CD4-positive, alpha-beta memory T cell (primary cell): ENCODE measurements at regions not wholly inside any gene's neighbourhood (a gene's known extent, or its start where the extent isn't known, plus 50 kb on each side); places are given as distances from the start of the nearest gene placed in this dataset.

Experiments used
- CTCF ChIA-PET: fragments of 350-600 bp; sonication (Branson Sonifier 250); formaldehyde crosslinking; loops from one replicate; lab custom pipeline; 2021; ENCODE audit warnings: inconsistent platforms; ENCODE audit not compliant: partially characterized antibody; lab: Charles Lee
- POLR2A ChIA-PET: fragments of 350-600 bp; sonication (Branson Sonifier 250); formaldehyde crosslinking; loops from one replicate; lab custom pipeline; 2021; ENCODE audit not compliant: partially characterized antibody; lab: Charles Lee
- DNase-seq, 5 donors: peaks; one replicate each; pipeline versions ENCODE4 v3.0.0 to v3.0.0-alpha.2; 2020 to 2022; ENCODE audit warnings: mixed read lengths in 1 of 5
- H3K27ac ChIP-seq: one replicate; pipeline ENCODE4 v1.7.0; 2013; ENCODE audit warnings: low read depth, low read length
- H3K27me3 ChIP-seq: 2 replicates; pipeline ENCODE4 v1.7.0; 2013; ENCODE audit warnings: mild to moderate bottlenecking, low read length, moderate library complexity; ENCODE audit not compliant: insufficient read depth
- H3K36me3 ChIP-seq: 2 replicates; pipeline ENCODE4 v1.7.0; 2013; ENCODE audit warnings: mild to moderate bottlenecking, low read length, moderate library complexity; ENCODE audit not compliant: insufficient read depth
- H3K4me1 ChIP-seq: 2 replicates; pipeline ENCODE4 v1.7.0; 2013; ENCODE audit warnings: mild to moderate bottlenecking, low read length, moderate library complexity; ENCODE audit not compliant: insufficient read depth
- H3K4me3 ChIP-seq, 2 donors: one replicate each; pipeline ENCODE4 v1.7.0; 2013; ENCODE audit warnings: low read length in 2 of 2, mild to moderate bottlenecking in 1 of 2
- H3K9me3 ChIP-seq, 2 donors: one replicate each; pipeline ENCODE4 v1.7.0; 2013; ENCODE audit warnings: low read length in 2 of 2, control low read depth in 1 of 2; ENCODE audit not compliant: control insufficient read depth in 1 of 2
- H3K27ac Mint-ChIP-seq, 7 donors: one replicate each; pipeline ENCODE4 v1.8.0; 2020 to 2021; ENCODE audit warnings: mixed read lengths in 7 of 7, mild to moderate bottlenecking in 6 of 7, inconsistent platforms in 3 of 7, moderate library complexity in 3 of 7
- H3K27me3 Mint-ChIP-seq, 2 donors: one replicate each; pipeline ENCODE4 v1.8.0; 2020 to 2021; ENCODE audit warnings: mixed read lengths in 2 of 2
- H3K36me3 Mint-ChIP-seq, 2 donors: one replicate each; pipeline ENCODE4 v1.8.0; 2020 to 2021; ENCODE audit warnings: mixed read lengths in 2 of 2, inconsistent platforms in 1 of 2, mild to moderate bottlenecking in 1 of 2
- H3K4me1 Mint-ChIP-seq, 4 donors: one replicate each; pipeline ENCODE4 v1.8.0; 2020 to 2021; ENCODE audit warnings: mixed read lengths in 4 of 4, mild to moderate bottlenecking in 1 of 4
- H3K4me3 Mint-ChIP-seq, 8 donors: one replicate each; pipeline ENCODE4 v1.8.0; 2020 to 2021; ENCODE audit warnings: mixed read lengths in 8 of 8, mild to moderate bottlenecking in 7 of 8, moderate library complexity in 6 of 8, inconsistent platforms in 3 of 8
- H3K9me3 Mint-ChIP-seq, 8 donors: one replicate each; pipeline ENCODE4 v1.8.0; 2020 to 2021; ENCODE audit warnings: mixed read lengths in 8 of 8, mild to moderate bottlenecking in 5 of 8, inconsistent platforms in 3 of 8, moderate library complexity in 1 of 8
- intact Hi-C: fragments of 100-400 bp; cut with micrococcal nuclease; formaldehyde crosslinking; loops from one replicate; pipeline ENCODE4 v1.15.1; 2023

- Mint-ChIP-seq H3K4me1 (no peaks in the 10 kb centered on the region), H3K36me3 (no peaks in the 10 kb centered on the region), H3K9me3 (peaks cover 0 to 11% (median 3%) of the 10 kb centered on the region in 8 donors), H3K27ac (no peak overlapping the region), H3K27me3 (no peaks in the 10 kb centered on the region), H3K4me3 (no peak overlapping the region)
- DNase-seq, result no peak
- H3K27ac ChIP-seq, result no peak overlapping the region
- no peak overlapping the region for H3K4me3 ChIP-seq
- CTCF ChIA-PET, result no interaction called here
- POLR2A ChIA-PET, result no interaction called here
- H3K27me3 ChIP-seq, result no peaks in the 10 kb centered on the region
- H3K4me1 ChIP-seq, result no peaks in the 10 kb centered on the region
- H3K9me3 ChIP-seq, result no peaks in the 10 kb centered on the region
- intact Hi-C loops, result no loop called here
- no peaks in the 10 kb centered on the region for H3K36me3 ChIP-seq
These were observed 221.0 kb upstream of the NWD2 start for GRCh38 chr4:37023504-37023903.

- no peaks in the 10 kb centered on the region for H3K9me3 ChIP-seq
- Mint-ChIP-seq H3K9me3 (peaks cover 0 to 11% (median 2%) of the 10 kb centered on the region in 8 donors), H3K27me3 (no peaks in the 10 kb centered on the region), H3K4me1 (no peaks in the 10 kb centered on the region), H3K4me3 (no peak overlapping the region), H3K36me3 (no peaks in the 10 kb centered on the region), H3K27ac (no peak overlapping the region)
- no peaks in the 10 kb centered on the region for H3K36me3 ChIP-seq
- ChIA-PET CTCF (no interaction called here), POLR2A (no interaction called here)
- H3K4me3 ChIP-seq, result no peak overlapping the region
- no peak for DNase-seq
- H3K4me1 ChIP-seq, result no peaks in the 10 kb centered on the region
- no peak overlapping the region for H3K27ac ChIP-seq
- H3K27me3 ChIP-seq, result no peaks in the 10 kb centered on the region
- intact Hi-C loops, result no loop called here
These were observed 220.5 kb upstream of the NWD2 start for GRCh38 chr4:37023996-37024395.

GRCh38 chr4:37040816-37041215 is 203.7 kb upstream of the NWD2 start:
- Histone ChIP-seq H3K9me3 (no peaks in the 10 kb centered on the region), H3K4me3 (no peak overlapping the region), H3K36me3 (no peaks in the 10 kb centered on the region), H3K4me1 (no peaks in the 10 kb centered on the region), H3K27ac (no peak overlapping the region), H3K27me3 (no peaks in the 10 kb centered on the region)
- DNase-seq, result no peak
- Mint-ChIP-seq H3K27ac (no peak overlapping the region), H3K9me3 (peaks cover 0 to 5% (median 1%) of the 10 kb centered on the region in 8 donors), H3K4me1 (no peaks in the 10 kb centered on the region), H3K27me3 (no peaks in the 10 kb centered on the region), H3K4me3 (no peak overlapping the region), H3K36me3 (no peaks in the 10 kb centered on the region)
- ChIA-PET CTCF (no interaction called here), POLR2A (no interaction called here)
- intact Hi-C loops, result no loop called here

GRCh38 chr4:37043342-37043741 is 201.2 kb upstream of the NWD2 start:
- intact Hi-C loops, result no loop called here
- H3K4me1 Mint-ChIP-seq, result no peaks in the 10 kb centered on the region

GRCh38 chr4:37051111-37051510 is 193.4 kb upstream of the NWD2 start:
- Histone ChIP-seq H3K9me3 (no peaks in the 10 kb centered on the region), H3K27me3 (no peaks in the 10 kb centered on the region), H3K4me3 (no peak overlapping the region), H3K4me1 (no peaks in the 10 kb centered on the region), H3K27ac (no peak overlapping the region), H3K36me3 (no peaks in the 10 kb centered on the region)
- no peaks in the 10 kb centered on the region for H3K36me3 Mint-ChIP-seq
- DNase-seq, result no peak
- intact Hi-C loops, result no loop called here
- H3K4me1 Mint-ChIP-seq, result no peaks in the 10 kb centered on the region
- ChIA-PET POLR2A (no interaction called here), CTCF (no interaction called here)
- H3K4me3 Mint-ChIP-seq, result no peak overlapping the region
- H3K27ac Mint-ChIP-seq, result no peak overlapping the region
- H3K27me3 Mint-ChIP-seq, result no peaks in the 10 kb centered on the region
- H3K9me3 Mint-ChIP-seq, result peaks cover 0 to 5% (median 0%) of the 10 kb centered on the region in 8 donors

More at GRCh38 chr4:37043342-37043741, 201.2 kb upstream of the NWD2 start:
- Mint-ChIP-seq H3K4me3 (no peak overlapping the region), H3K9me3 (peaks cover 0 to 5% (median 0%) of the 10 kb centered on the region in 8 donors), H3K36me3 (no peaks in the 10 kb centered on the region), H3K27ac (no peak overlapping the region), H3K27me3 (no peaks in the 10 kb centered on the region)
- no peak overlapping the region for H3K4me3 ChIP-seq
- ChIA-PET POLR2A (no interaction called here), CTCF (no interaction called here)
- H3K36me3 ChIP-seq, result no peaks in the 10 kb centered on the region
- H3K4me1 ChIP-seq, result no peaks in the 10 kb centered on the region
- H3K9me3 ChIP-seq, result no peaks in the 10 kb centered on the region
- DNase-seq, result no peak
- H3K27ac ChIP-seq, result no peak overlapping the region
- no peaks in the 10 kb centered on the region for H3K27me3 ChIP-seq

- Mint-ChIP-seq H3K4me1 (no peaks in the 10 kb centered on the region), H3K36me3 (no peaks in the 10 kb centered on the region), H3K27me3 (no peaks in the 10 kb centered on the region), H3K27ac (no peak overlapping the region), H3K9me3 (peaks cover 0 to 5% (median 0%) of the 10 kb centered on the region in 8 donors), H3K4me3 (no peak overlapping the region)
- Histone ChIP-seq H3K4me3 (no peak overlapping the region), H3K27me3 (no peaks in the 10 kb centered on the region), H3K36me3 (no peaks in the 10 kb centered on the region), H3K4me1 (no peaks in the 10 kb centered on the region), H3K27ac (no peak overlapping the region), H3K9me3 (no peaks in the 10 kb centered on the region)
- POLR2A ChIA-PET, result no interaction called here
- intact Hi-C loops, result no loop called here
- CTCF ChIA-PET, result interaction anchor here (1.2 kb wide), 1 partner anchor 17 kb away, joined by 3 read pairs; no protein-coding TSS in a partner anchor
- DNase-seq, result no peak
These were observed 192.7 kb upstream of the NWD2 start for GRCh38 chr4:37051866-37052265.

GRCh38 chr4:37054531-37055077 is 189.9 kb upstream of the NWD2 start:
- Histone ChIP-seq H3K27me3 (no peaks in the 10 kb centered on the region), H3K27ac (no peak overlapping the region), H3K4me3 (no peak overlapping the region), H3K36me3 (no peaks in the 10 kb centered on the region), H3K4me1 (no peaks in the 10 kb centered on the region), H3K9me3 (no peaks in the 10 kb centered on the region)
- Mint-ChIP-seq H3K4me3 (no peak overlapping the region), H3K36me3 (no peaks in the 10 kb centered on the region), H3K27ac (no peak overlapping the region), H3K9me3 (peaks cover 0 to 5% (median 0%) of the 10 kb centered on the region in 8 donors), H3K4me1 (no peaks in the 10 kb centered on the region), H3K27me3 (no peaks in the 10 kb centered on the region)
- ChIA-PET CTCF (no interaction called here), POLR2A (no interaction called here)
- DNase-seq, result no peak
- intact Hi-C loops, result no loop called here

- no peak overlapping the region for H3K27ac Mint-ChIP-seq
- POLR2A ChIA-PET, result no interaction called here
- H3K9me3 Mint-ChIP-seq, result peaks cover 0 to 5% (median 0%) of the 10 kb centered on the region in 8 donors
- no peaks in the 10 kb centered on the region for H3K36me3 ChIP-seq
- no peaks in the 10 kb centered on the region for H3K27me3 ChIP-seq
- CTCF ChIA-PET, result no interaction called here
- no peak overlapping the region for H3K4me3 ChIP-seq
- no peaks in the 10 kb centered on the region for H3K27me3 Mint-ChIP-seq
- H3K4me1 ChIP-seq, result no peaks in the 10 kb centered on the region
- no peak overlapping the region for H3K27ac ChIP-seq
- no peak overlapping the region for H3K4me3 Mint-ChIP-seq
- intact Hi-C loops, result no loop called here
- DNase-seq, result no peak
- H3K4me1 Mint-ChIP-seq, result no peaks in the 10 kb centered on the region
- no peaks in the 10 kb centered on the region for H3K9me3 ChIP-seq
- no peaks in the 10 kb centered on the region for H3K36me3 Mint-ChIP-seq
These were observed 185.7 kb upstream of the NWD2 start for GRCh38 chr4:37058826-37059225.
